HEK293 (cell line): ENCODE measurements at regions not wholly inside any gene's neighbourhood (a gene's known extent, or its start where the extent isn't known, plus 50 kb on each side); places are given as distances from the start of the nearest gene placed in this dataset.

ENCODE experiments used
- ATF2 ChIP-seq: fragments of 450-650 bp; formaldehyde crosslinking; IDR thresholded peaks from 2 replicates; pipeline ENCODE4 v1.5.1; 2016; ENCODE audit warnings: missing biosample characterization, missing genetic modification characterization, low read depth
- CTCF ChIP-seq: fragments of 450-650 bp; formaldehyde crosslinking; IDR thresholded peaks from 2 replicates; pipeline ENCODE4 v1.5.1; 2016; ENCODE audit warnings: missing biosample characterization, missing genetic modification characterization
- SETDB1 ChIP-seq: IDR thresholded peaks from one replicate; pipeline ENCODE4 v1.6.1; 2017; ENCODE audit warnings: mild to moderate bottlenecking, low read length, moderate library complexity, mixed read lengths; ENCODE audit not compliant: insufficient read length
- SP2 ChIP-seq: fragments of 450-650 bp; formaldehyde crosslinking; IDR thresholded peaks from 2 replicates; pipeline ENCODE4 v1.5.1; 2016; ENCODE audit warnings: missing biosample characterization, missing genetic modification characterization
- YY1 ChIP-seq: fragments of 450-650 bp; formaldehyde crosslinking; IDR thresholded peaks from 2 replicates; pipeline ENCODE4 v1.5.1; 2018; ENCODE audit warnings: missing biosample characterization, missing genetic modification characterization
- ZBTB1 ChIP-seq: fragments of 450-650 bp; formaldehyde crosslinking; IDR thresholded peaks from 2 replicates; pipeline ENCODE4 v1.5.1; 2016; ENCODE audit warnings: missing biosample characterization, missing genetic modification characterization
- ZNF148 ChIP-seq: fragments of 450-650 bp; formaldehyde crosslinking; IDR thresholded peaks from 2 replicates; pipeline ENCODE4 v1.5.0; 2017; ENCODE audit warnings: missing biosample characterization, missing genetic modification characterization, borderline replicate concordance
- ZNF16 ChIP-seq: fragments of 450-650 bp; formaldehyde crosslinking; IDR thresholded peaks from 2 replicates; pipeline ENCODE4 v1.5.1; 2016; ENCODE audit warnings: low read depth, missing biosample characterization, missing genetic modification characterization
- ZNF366 ChIP-seq: fragments of 450-650 bp; formaldehyde crosslinking; conservative IDR thresholded peaks from 2 replicates; pipeline ENCODE4 v1.5.1; 2016; ENCODE audit warnings: missing biosample characterization, missing genetic modification characterization
- ZNF514 ChIP-seq: fragments of 450-650 bp; formaldehyde crosslinking; IDR thresholded peaks from 2 replicates; pipeline ENCODE4 v1.5.1; 2016; ENCODE audit warnings: missing biosample characterization, missing genetic modification characterization

GRCh38 chr1:58304346-58304975, 242.1 kb downstream of the OMA1 start:
- TF ChIP-seq CTCF (no peak), ZNF514 (tag by site-specific recombination) (no peak), ZNF148 (tag by site-specific recombination) (no peak), SP2 (tag by site-specific recombination) (no peak), ATF2 (tag by site-specific recombination) (no peak), ZBTB1 (tag by site-specific recombination) (no peak), SETDB1 (no peak), ZNF16 (tag by site-specific recombination) (no peak), ZNF366 (no peak), YY1 (tag by site-specific recombination) (no peak)
